Activated CD8-positive, alpha-beta T cell treated with anti-CD3 and anti-CD28 coated beads, Interleukin-2, amount 10 ng/mL, durations not matched to agents 7 days and 5 days (primary cell): ENCODE measurements at regions not wholly inside any gene's neighbourhood (a gene's known extent, or its start where the extent isn't known, plus 50 kb on each side); places are given as distances from the start of the nearest gene placed in this dataset.
A peak's percentile ranks its signal among the peaks of the same experiment; 100 is the strongest.

Experiments
- ATAC-seq: fragments of 150-1000 bp; cut with Tn5 transposase; one replicate; pipeline ENCODE4 v1.10.0; 2021; ENCODE audit warnings: moderate library complexity
- CTCF ChIA-PET: fragments of 350-600 bp; sonication (Branson Sonifier 250); formaldehyde crosslinking; loops from one replicate; lab custom pipeline; 2021; ENCODE audit warnings: antibody characterized with exemption; lab: Charles Lee
- POLR2A ChIA-PET: fragments of 350-600 bp; sonication (Branson Sonifier 250); formaldehyde crosslinking; loops from one replicate; lab custom pipeline; 2021; ENCODE audit warnings: antibody characterized with exemption; lab: Charles Lee
- DNase-seq: peaks from one replicate; pipeline ENCODE4 v3.0.0-alpha.2; 2020
- H3K27ac Mint-ChIP-seq: one replicate; pipeline ENCODE4 v1.8.0; 2021; ENCODE audit warnings: mild to moderate bottlenecking, mixed read lengths
- H3K27me3 Mint-ChIP-seq: one replicate; pipeline ENCODE4 v1.8.0; 2021; ENCODE audit warnings: low read depth, mixed read lengths
- H3K36me3 Mint-ChIP-seq: one replicate; pipeline ENCODE4 v1.8.0; 2021; ENCODE audit warnings: low read depth, mixed read lengths
- H3K4me1 Mint-ChIP-seq: one replicate; pipeline ENCODE4 v1.8.0; 2021; ENCODE audit warnings: low read depth, mixed read lengths
- H3K4me3 Mint-ChIP-seq: one replicate; pipeline ENCODE4 v1.8.0; 2021; ENCODE audit warnings: mild to moderate bottlenecking, mixed read lengths
- H3K9me3 Mint-ChIP-seq: one replicate; pipeline ENCODE4 v1.8.0; 2022; ENCODE audit warnings: mixed read lengths; ENCODE audit not compliant: insufficient read depth

GRCh38 chr14:49946320-49947141, 53.6 kb downstream of the ARF6 start:
- H3K27ac Mint-ChIP-seq = peak overlapping the region; percentile 93
- POLR2A ChIA-PET = interaction anchor here (0.6 to 7.0 kb wide), 11 partner anchors 13 to 136 kb away, joined by 3 to 56 read pairs (median 5); no protein-coding TSS in a partner anchor
- CTCF ChIA-PET = interaction anchor here (0.9 to 3.0 kb wide), 9 partner anchors 9 to 94 kb away, joined by 3 to 27 read pairs (median 5); partner anchors contain the start of gene NEMF
- peaks cover 82% of the 10 kb centered on the region for H3K4me1 Mint-ChIP-seq
- peaks cover 25% of the 10 kb centered on the region for H3K36me3 Mint-ChIP-seq
- H3K27me3 Mint-ChIP-seq = no peaks in the 10 kb centered on the region
- peaks cover 18% of the 10 kb centered on the region for H3K9me3 Mint-ChIP-seq
- DNase-seq (peak; percentile 37), ATAC-seq (peak; percentile 52)
- peak overlapping the region; percentile 44 for H3K4me3 Mint-ChIP-seq

GRCh38 chr14:49947506-49947905, 54.6 kb downstream of the ARF6 start:
- ChIA-PET POLR2A (interaction anchor here (0.6 to 7.0 kb wide), 4 partner anchors 12 to 83 kb away, joined by 3 to 56 read pairs (median 6); no protein-coding TSS in a partner anchor), CTCF (interaction anchor here (3.0 kb wide), 1 partner anchor 24 kb away, joined by 27 read pairs; no protein-coding TSS in a partner anchor)
- ATAC-seq = no peak
- Mint-ChIP-seq H3K4me1 (peaks cover 80% of the 10 kb centered on the region), H3K9me3 (peaks cover 13% of the 10 kb centered on the region), H3K27me3 (no peaks in the 10 kb centered on the region), H3K4me3 (no peak overlapping the region), H3K27ac (peak overlapping the region; percentile 6), H3K36me3 (peaks cover 19% of the 10 kb centered on the region)
- no peak for DNase-seq

- H3K36me3 Mint-ChIP-seq = peaks cover 8% of the 10 kb centered on the region
- no peaks in the 10 kb centered on the region for H3K27me3 Mint-ChIP-seq
- H3K4me1 Mint-ChIP-seq = peaks cover 53% of the 10 kb centered on the region
- H3K9me3 Mint-ChIP-seq = no peaks in the 10 kb centered on the region
- H3K4me3 Mint-ChIP-seq = no peak overlapping the region
- ChIA-PET POLR2A (interaction anchor here (0.6 to 7.0 kb wide), 3 partner anchors 21 to 51 kb away, joined by 3 to 56 read pairs (median 4); no protein-coding TSS in a partner anchor), CTCF (interaction anchor here (0.9 to 3.0 kb wide), 6 partner anchors 10 to 48 kb away, joined by 3 to 12 read pairs (median 3); no protein-coding TSS in a partner anchor)
- H3K27ac Mint-ChIP-seq = no peak overlapping the region
- no peak for ATAC-seq
- DNase-seq = no peak
Measured at GRCh38 chr14:49950275-49951228, 57.7 kb downstream of the ARF6 start.

GRCh38 chr14:49951229-49951607, 58.3 kb downstream of the ARF6 start:
- H3K9me3 Mint-ChIP-seq = no peaks in the 10 kb centered on the region
- ChIA-PET CTCF (interaction anchor here (0.9 to 3.0 kb wide), 5 partner anchors 12 to 48 kb away, joined by 3 to 12 read pairs (median 3); no protein-coding TSS in a partner anchor), POLR2A (interaction anchor here (7.0 kb wide), 1 partner anchor 20 kb away, joined by 56 read pairs; no protein-coding TSS in a partner anchor)
- no peak overlapping the region for H3K4me3 Mint-ChIP-seq
- H3K36me3 Mint-ChIP-seq = peaks cover 8% of the 10 kb centered on the region
- peaks cover 47% of the 10 kb centered on the region for H3K4me1 Mint-ChIP-seq
- no peaks in the 10 kb centered on the region for H3K27me3 Mint-ChIP-seq
- ATAC-seq = no peak
- no peak overlapping the region for H3K27ac Mint-ChIP-seq
- DNase-seq = no peak

- Mint-ChIP-seq H3K36me3 (peaks cover 5% of the 10 kb centered on the region), H3K27ac (no peak overlapping the region), H3K4me1 (peaks cover 41% of the 10 kb centered on the region), H3K9me3 (no peaks in the 10 kb centered on the region), H3K4me3 (no peak overlapping the region), H3K27me3 (no peaks in the 10 kb centered on the region)
- CTCF ChIA-PET = interaction anchor here (1.5 to 3.0 kb wide), 3 partner anchors 15 to 47 kb away, joined by 3 to 12 read pairs (median 5); no protein-coding TSS in a partner anchor
- ATAC-seq (no peak), DNase-seq (no peak)
- POLR2A ChIA-PET = interaction anchor here (1.3 to 7.0 kb wide), 3 partner anchors 19 to 87 kb away, joined by 3 to 56 read pairs (median 9); no protein-coding TSS in a partner anchor
Measured at GRCh38 chr14:49951691-49952345, 58.9 kb downstream of the ARF6 start.

- peaks cover 27% of the 10 kb centered on the region for H3K4me1 Mint-ChIP-seq
- ATAC-seq (no peak), DNase-seq (no peak)
- H3K27ac Mint-ChIP-seq = no peak overlapping the region
- no peaks in the 10 kb centered on the region for H3K9me3 Mint-ChIP-seq
- ChIA-PET POLR2A (interaction anchor here (2.0 kb wide), 1 partner anchor 19 kb away, joined by 9 read pairs; no protein-coding TSS in a partner anchor), CTCF (interaction anchor here (3.0 kb wide), 1 partner anchor 18 kb away, joined by 12 read pairs; no protein-coding TSS in a partner anchor)
- H3K27me3 Mint-ChIP-seq = no peaks in the 10 kb centered on the region
- H3K36me3 Mint-ChIP-seq = peaks cover 4% of the 10 kb centered on the region
- H3K4me3 Mint-ChIP-seq = no peak overlapping the region
Measured at GRCh38 chr14:49953196-49953595, 60.3 kb downstream of the ARF6 start.

GRCh38 chr14:49954171-49954631, 61.3 kb downstream of the ARF6 start:
- H3K27ac Mint-ChIP-seq = no peak overlapping the region
- H3K4me1 Mint-ChIP-seq = peaks cover 23% of the 10 kb centered on the region
- ATAC-seq (no peak), DNase-seq (no peak)
- ChIA-PET CTCF (no interaction called here), POLR2A (no interaction called here)
- H3K9me3 Mint-ChIP-seq = no peaks in the 10 kb centered on the region
- H3K36me3 Mint-ChIP-seq = peaks cover 2% of the 10 kb centered on the region
- no peaks in the 10 kb centered on the region for H3K27me3 Mint-ChIP-seq
- H3K4me3 Mint-ChIP-seq = no peak overlapping the region

GRCh38 chr14:49955024-49955423, 62.1 kb downstream of the ARF6 start:
- Mint-ChIP-seq H3K4me1 (peaks cover 29% of the 10 kb centered on the region), H3K4me3 (no peak overlapping the region), H3K9me3 (no peaks in the 10 kb centered on the region), H3K27me3 (no peaks in the 10 kb centered on the region), H3K27ac (no peak overlapping the region), H3K36me3 (peaks cover 2% of the 10 kb centered on the region)
- ATAC-seq (no peak), DNase-seq (no peak)
- POLR2A ChIA-PET = no interaction called here
- CTCF ChIA-PET = interaction anchor here (0.5 to 1.6 kb wide), 2 partner anchors 9 to 17 kb away, joined by 3 to 7 read pairs; no protein-coding TSS in a partner anchor

- peak overlapping the region; percentile 13 for H3K27ac Mint-ChIP-seq
- no peak overlapping the region for H3K4me3 Mint-ChIP-seq
- ATAC-seq (no peak), DNase-seq (no peak)
- ChIA-PET POLR2A (no interaction called here), CTCF (no interaction called here)
- peaks cover 29% of the 10 kb centered on the region for H3K4me1 Mint-ChIP-seq
- H3K9me3 Mint-ChIP-seq = no peaks in the 10 kb centered on the region
- peaks cover 2% of the 10 kb centered on the region for H3K36me3 Mint-ChIP-seq
- no peaks in the 10 kb centered on the region for H3K27me3 Mint-ChIP-seq
Measured at GRCh38 chr14:49957089-49957852, 64.4 kb downstream of the ARF6 start.

GRCh38 chr14:49959822-49960408, 67.0 kb downstream of the ARF6 start:
- Mint-ChIP-seq H3K4me1 (peaks cover 44% of the 10 kb centered on the region), H3K27me3 (no peaks in the 10 kb centered on the region), H3K4me3 (peak overlapping the region; percentile 25), H3K36me3 (peaks cover 2% of the 10 kb centered on the region), H3K9me3 (no peaks in the 10 kb centered on the region), H3K27ac (peak overlapping the region; percentile 63)
- ChIA-PET CTCF (interaction anchor here (1.7 kb wide), 1 partner anchor 19 kb away, joined by 5 read pairs; no protein-coding TSS in a partner anchor), POLR2A (interaction anchor here (0.6 to 1.0 kb wide), 2 partner anchors 12 to 17 kb away, joined by 3 to 6 read pairs; no protein-coding TSS in a partner anchor)
- DNase-seq (no peak), ATAC-seq (peak; percentile 49)
